NCI-H82 (cell line): ENCODE measurements at regions not wholly inside any gene's neighbourhood (a gene's known extent, or its start where the extent isn't known, plus 50 kb on each side); places are given as distances from the start of the nearest gene placed in this dataset.
A peak's percentile ranks its signal among the peaks of the same experiment; 100 is the strongest.

ENCODE experiments used
- DNase-seq: peaks from one replicate; lab custom pipeline; 2025; lab: John Stamatoyannopoulos, UW

GRCh38 chr21:25139414-25139813 is 467.9 kb downstream of the MRPL39 start:
- DNase-seq = no peak

- no peak for DNase-seq
Measured at GRCh38 chr21:25133939-25134338, 473.3 kb downstream of the MRPL39 start.

- DNase-seq = no peak
Measured at GRCh38 chr21:25127811-25128210, 479.5 kb downstream of the MRPL39 start.

- no peak for DNase-seq
Measured at GRCh38 chr21:25127007-25127406, 480.3 kb downstream of the MRPL39 start.

- DNase-seq = no peak
Measured at GRCh38 chr21:25126564-25126963, 480.7 kb downstream of the MRPL39 start.

- DNase-seq = no peak
Measured at GRCh38 chr21:25118648-25119047, 488.6 kb downstream of the MRPL39 start.

GRCh38 chr21:25115021-25115420 is 492.3 kb downstream of the MRPL39 start:
- DNase-seq = no peak

GRCh38 chr21:25107708-25108107 is 499.6 kb downstream of the MRPL39 start:
- DNase-seq = peak; percentile 27

GRCh38 chr21:25103500-25104207 is 503.6 kb downstream of the MRPL39 start:
- DNase-seq = no peak

GRCh38 chr21:25097648-25098047 is 509.6 kb downstream of the MRPL39 start:
- no peak for DNase-seq

- DNase-seq = no peak
Measured at GRCh38 chr21:25094695-25095094, 512.6 kb downstream of the MRPL39 start.

- DNase-seq = no peak
Measured at GRCh38 chr21:25092441-25093011, 514.8 kb downstream of the MRPL39 start.

- no peak for DNase-seq
Measured at GRCh38 chr21:25081096-25081495, 526.2 kb downstream of the MRPL39 start.

GRCh38 chr21:25080661-25081060 is 526.6 kb downstream of the MRPL39 start:
- no peak for DNase-seq

- DNase-seq = no peak
Measured at GRCh38 chr21:25080141-25080540, 527.1 kb downstream of the MRPL39 start.

- peak; percentile 95 for DNase-seq
Measured at GRCh38 chr21:25079053-25079452, 528.2 kb downstream of the MRPL39 start.

- DNase-seq = no peak
Measured at GRCh38 chr21:25062061-25062460, 545.2 kb downstream of the MRPL39 start.

GRCh38 chr21:25054689-25055088 is 552.6 kb downstream of the MRPL39 start:
- DNase-seq = no peak

- peak; percentile 48 for DNase-seq
Measured at GRCh38 chr21:25039461-25040380, 567.6 kb downstream of the MRPL39 start.

- no peak for DNase-seq
Measured at GRCh38 chr21:25036775-25037174, 570.5 kb downstream of the MRPL39 start.

GRCh38 chr21:25031750-25032149 is 575.5 kb downstream of the MRPL39 start:
- no peak for DNase-seq

GRCh38 chr21:25029580-25029979 is 577.7 kb downstream of the MRPL39 start:
- DNase-seq = no peak

- DNase-seq = no peak
Measured at GRCh38 chr21:25025596-25025995, 581.7 kb downstream of the MRPL39 start.
